NK-92 treated with Interleukin-12 subunit alpha and Interleukin-12 subunit beta, amount 100 ng/mL, for 24 hours (cell line): ENCODE measurements at regions not wholly inside any gene's neighbourhood (a gene's known extent, or its start where the extent isn't known, plus 50 kb on each side); places are given as distances from the start of the nearest gene placed in this dataset.

ENCODE experiments used
- DNase-seq: peaks from one replicate; lab custom pipeline; 2025; lab: John Stamatoyannopoulos, UW

DNA sequence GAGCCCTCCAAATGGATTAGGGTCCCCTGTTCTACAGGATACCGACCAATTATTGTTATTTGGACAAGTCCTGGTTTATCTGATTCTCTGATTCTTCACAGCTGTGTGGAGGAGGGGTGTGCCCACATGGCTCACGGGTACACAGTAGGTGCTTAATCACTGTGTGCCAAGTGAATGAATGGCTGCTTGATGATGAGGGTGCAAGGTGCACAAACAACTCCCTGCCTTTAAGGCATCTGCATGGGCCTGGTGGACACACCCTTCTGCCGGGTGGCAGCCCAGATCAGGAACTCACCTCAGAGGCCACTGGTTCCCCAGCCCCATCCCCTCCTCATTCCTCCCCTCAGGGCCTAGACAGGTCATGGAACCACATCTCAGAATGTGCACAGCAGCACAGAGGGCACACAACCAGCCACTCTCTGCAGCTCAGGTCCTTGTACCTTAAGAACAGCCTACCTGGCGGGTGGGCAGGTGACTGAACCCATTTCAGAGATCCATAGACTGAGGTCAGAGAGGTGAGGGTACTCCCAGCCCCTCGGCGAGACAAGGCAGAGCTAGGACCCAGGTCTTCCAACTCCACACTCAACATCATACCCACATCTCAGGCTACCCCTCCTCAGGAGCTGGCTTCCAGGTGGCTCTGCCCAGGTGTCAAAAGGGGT is 50.3 kb downstream of the SHANK2 start:
- DNase-seq, result no peak

GRCh38 chr11:71201231-71201630 is 51.1 kb downstream of the SHANK2 start:
- DNase-seq, result no peak

- DNase-seq, result no peak
Observed at GRCh38 chr11:71200761-71201160, 51.6 kb downstream of the SHANK2 start.

DNA sequence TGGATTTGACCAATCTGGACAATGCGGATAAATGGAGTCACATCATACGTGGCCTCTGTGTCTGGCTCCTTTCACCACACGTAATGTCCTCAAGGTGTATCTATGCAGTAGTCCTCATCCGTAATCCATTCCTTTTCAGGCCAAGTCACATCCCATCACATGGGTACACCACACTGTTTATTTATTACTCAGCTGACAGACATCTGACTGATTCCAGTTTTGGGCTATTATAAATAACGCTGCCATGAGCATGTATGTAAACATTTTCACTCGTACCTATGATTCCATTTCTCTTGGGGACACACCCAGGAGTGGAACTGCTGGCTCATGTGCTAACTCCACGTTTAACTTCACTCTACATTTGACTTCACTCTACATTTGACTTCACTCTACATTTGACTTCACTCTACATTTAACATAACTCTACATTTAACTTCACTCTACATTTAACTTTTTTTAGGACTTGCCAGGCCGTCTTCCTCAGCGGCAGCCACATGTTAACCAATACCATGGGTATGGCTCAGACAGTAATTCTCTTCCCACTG is 52.1 kb downstream of the SHANK2 start:
- no peak for DNase-seq

DNA sequence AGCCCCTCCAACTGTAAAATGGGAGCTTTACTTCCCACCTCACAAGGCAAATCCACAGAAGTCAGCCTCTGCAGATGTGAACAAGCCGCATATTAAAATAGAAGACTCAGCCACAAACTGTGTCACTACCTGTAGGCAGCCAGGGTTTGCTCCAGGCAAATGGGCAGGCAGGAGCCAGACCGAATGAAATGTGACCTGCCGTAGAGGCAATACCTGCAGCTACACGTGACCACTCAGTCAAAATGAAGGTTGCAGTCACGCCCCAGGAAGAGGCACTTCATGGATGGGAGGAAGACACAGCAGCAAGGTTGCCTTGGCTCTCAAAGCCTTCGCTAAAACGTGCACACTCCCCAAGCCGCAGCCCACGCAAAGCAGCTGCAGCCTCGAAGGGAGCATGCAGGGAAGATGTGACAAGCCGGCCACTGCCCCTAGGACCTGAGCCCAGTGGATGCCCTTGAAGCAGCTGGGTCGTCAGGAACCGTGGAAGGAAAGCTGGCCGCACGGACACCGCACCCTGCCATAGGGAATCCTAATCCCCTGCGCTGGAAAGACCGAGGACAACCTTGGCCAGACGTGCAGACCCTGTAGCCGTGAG is 53.1 kb downstream of the SHANK2 start:
- DNase-seq, result no peak

DNA sequence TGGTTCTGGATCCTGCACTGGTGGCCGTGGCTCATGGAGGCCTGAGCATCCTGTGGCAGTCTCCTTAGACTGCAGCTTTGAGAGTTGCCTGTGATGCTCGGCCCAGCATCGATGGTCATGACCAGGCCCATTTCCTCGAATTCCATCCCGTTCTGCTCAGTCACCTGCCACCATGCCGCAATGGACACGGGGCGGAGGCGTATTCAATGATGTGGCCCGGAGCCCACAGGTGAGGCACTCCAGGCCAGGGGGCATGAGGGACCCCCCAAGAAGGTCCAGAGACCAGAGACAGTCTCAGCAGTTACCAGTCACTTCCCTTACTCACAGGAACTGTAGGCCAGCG is 53.6 kb downstream of the SHANK2 start:
- DNase-seq, result no peak

DNA sequence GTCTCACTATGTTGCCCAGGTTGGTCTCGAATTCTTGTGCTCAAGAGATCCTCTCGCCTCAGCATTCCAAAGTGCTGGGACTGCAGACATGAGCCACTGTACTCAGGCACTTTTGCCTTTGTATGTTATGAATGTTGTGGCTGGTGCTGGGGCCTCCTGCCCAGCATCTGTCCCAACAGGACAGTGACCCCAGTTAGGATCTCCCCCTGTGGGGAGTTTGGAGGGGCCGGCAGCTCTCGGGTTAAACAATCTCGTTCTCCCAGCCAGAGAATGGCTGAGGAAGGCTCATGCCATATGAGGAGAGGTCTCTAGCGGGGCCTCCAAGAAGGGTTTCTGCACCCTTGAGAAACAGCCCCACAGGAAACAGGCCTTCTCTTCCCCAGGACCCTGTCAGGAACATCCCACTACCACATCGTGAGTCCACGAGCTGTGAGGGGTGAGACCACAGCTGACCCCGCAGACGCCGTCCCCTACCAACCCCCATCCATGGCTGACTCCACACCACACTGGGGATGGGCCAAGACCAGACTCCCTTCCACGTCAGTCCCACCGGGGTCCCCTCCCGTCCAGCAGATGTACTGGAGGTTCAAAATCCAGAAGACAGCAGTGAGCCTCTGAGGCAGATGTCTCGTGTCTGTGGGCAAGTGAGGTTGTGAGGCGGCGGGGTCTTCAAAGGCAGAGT is 54.1 kb downstream of the SHANK2 start:
- DNase-seq, result no peak

DNA sequence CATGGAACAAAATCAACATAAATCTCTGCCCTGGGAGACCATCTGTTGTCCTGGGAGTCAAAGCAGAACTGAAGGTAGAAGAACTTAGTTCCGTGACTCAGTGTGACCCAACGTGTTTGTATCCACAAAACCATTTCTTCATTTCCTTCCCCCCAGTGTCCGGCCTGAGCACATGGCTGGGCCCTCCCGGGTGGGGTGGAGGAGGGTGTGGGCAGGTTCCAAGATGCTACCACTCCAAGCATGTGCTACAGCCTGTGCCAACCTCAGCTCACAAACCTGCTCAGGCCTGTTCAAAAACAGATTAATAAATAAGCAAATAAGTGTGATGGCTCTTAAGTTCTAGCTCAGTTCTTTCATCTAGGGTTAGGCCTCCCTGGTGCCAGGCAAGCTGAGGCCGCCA is 55.3 kb downstream of the SHANK2 start:
- DNase-seq, result no peak

DNA sequence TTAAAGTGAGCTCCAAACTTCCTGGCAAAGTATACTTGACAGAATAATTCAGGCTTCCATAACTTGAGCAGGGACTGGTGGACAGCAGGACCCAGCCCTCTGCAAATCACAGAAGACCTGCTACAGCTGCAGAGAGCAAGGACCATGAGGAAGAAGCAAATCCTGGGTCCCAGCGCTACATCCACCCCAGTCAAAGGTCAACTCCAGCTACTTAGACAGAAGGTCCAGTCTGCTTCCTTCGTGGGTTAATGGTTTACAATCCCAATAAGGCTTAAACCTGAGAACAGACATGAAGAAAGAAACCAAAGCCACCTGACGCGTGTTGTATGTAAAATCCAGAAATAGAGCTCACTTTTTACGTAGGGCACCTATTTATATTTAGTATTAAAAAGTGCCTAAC is 57.7 kb downstream of the SHANK2 start:
- no peak for DNase-seq

- DNase-seq, result no peak
Observed at GRCh38 chr11:71193431-71193830, 58.9 kb downstream of the SHANK2 start.

- no peak for DNase-seq
Observed at GRCh38 chr11:71192629-71193028, 59.7 kb downstream of the SHANK2 start.

- DNase-seq, result no peak
Observed at GRCh38 chr11:71191201-71191600, 61.2 kb downstream of the SHANK2 start.

DNA sequence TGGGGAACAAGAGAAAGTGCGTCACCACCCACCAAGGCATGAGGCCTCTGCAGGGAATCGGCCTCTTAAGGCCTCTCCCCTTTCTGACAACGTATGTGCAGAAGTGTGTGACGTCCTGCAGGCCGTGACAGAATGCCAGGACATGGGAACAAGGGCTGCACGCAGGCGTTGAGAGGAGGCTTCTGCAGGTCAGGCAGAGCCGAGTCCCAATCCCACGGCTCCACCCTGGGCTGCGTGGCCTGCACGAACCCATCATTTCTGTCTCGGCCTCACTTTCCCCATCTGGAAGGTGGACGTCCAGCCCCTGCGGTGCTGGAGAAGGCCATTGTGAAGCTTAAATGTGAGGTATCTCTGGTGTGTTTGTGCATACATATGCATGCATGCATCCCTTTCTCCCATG is 61.8 kb downstream of the SHANK2 start:
- no peak for DNase-seq

DNA sequence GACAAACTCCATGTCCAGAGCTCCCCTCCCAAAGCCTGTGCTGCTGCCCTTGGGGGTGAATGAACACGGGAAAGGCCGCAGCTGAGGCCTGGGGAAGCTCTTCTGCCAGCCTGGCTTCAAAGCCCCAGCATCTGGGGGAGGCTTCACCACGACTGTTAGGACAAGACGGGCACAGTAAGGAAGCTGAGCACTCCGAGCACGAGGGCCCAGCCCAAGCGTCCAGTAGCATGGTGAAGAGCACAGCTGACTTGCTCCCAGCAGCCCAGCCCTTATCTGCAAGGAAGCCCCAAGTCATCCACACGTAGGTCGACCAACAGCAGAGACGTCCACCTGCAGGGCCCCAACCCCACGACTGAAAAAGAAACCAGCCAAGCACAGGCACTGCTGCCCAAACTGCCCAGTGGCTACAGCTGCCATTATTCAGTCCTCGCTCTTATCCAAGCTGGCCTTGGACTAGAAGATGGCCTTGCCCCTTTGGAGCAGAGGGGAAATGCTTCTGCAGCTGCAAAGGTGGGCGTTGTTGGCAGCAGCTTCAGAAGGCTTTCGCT is 62.5 kb downstream of the SHANK2 start:
- DNase-seq, result no peak

DNA sequence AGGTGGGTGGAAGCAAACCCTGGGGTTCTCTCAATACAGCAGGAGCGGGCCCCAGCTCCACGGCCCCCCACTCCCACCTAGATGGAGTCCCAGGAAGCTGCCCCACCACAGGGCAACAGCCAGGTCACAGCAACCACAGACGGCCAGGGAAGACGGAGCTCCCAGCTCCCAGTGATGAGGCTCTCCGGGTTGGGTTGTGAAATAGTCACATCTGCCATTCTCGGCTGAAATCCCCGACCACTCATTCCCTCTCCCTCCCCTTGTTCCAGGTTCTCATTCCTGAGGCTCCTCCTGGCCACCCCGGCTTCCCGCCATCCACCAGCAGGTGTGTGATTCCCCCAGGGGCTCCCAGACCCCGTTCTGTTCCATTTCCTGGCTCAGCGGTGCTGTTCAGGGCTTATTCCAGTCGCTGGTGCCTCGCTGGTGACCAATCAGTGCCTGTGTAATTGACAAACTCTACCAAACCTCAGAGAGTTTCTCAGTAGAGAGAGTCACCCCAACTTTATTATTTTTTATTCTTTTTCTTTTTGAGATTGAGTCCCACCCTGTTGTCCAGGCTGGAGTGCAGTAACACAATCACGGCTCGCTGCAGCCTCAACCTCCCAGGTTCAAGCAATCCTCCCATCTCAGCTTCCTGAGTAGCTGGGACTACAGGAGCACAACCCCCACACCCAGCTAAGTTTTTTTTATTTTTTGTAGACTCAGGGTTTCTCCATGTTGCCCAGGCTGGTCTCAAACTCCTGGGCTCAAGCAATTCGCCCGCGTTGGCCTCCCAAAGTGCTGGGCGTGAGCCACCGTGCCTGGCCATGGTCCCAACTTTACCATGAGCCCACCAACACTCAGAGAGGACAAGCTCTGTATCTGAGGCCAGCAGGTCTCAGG is 63.2 kb downstream of the SHANK2 start:
- DNase-seq, result no peak

GRCh38 chr11:71188073-71188472 is 64.3 kb downstream of the SHANK2 start:
- no peak for DNase-seq

GRCh38 chr11:71186806-71187205 is 65.6 kb downstream of the SHANK2 start:
- DNase-seq, result no peak

DNA sequence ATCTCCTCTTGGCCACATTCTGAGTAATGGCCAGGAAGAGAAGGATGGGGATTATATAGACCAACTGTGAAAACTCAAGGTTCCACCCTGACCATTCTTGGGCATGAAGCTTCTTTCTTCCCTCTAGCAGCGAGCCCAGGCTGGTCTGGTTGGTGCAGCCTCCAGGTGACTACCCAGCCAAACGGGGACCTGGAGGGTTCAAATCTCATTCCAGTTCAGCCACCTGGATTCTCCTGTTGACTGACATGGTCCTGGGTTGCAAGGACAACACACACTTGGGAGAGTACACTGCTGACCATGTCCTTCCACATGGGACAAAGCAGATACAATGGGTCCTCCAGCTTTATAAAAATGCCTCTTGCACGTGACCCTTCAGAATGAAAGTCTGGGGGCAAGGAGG is 67.0 kb downstream of the SHANK2 start:
- DNase-seq, result no peak

DNA sequence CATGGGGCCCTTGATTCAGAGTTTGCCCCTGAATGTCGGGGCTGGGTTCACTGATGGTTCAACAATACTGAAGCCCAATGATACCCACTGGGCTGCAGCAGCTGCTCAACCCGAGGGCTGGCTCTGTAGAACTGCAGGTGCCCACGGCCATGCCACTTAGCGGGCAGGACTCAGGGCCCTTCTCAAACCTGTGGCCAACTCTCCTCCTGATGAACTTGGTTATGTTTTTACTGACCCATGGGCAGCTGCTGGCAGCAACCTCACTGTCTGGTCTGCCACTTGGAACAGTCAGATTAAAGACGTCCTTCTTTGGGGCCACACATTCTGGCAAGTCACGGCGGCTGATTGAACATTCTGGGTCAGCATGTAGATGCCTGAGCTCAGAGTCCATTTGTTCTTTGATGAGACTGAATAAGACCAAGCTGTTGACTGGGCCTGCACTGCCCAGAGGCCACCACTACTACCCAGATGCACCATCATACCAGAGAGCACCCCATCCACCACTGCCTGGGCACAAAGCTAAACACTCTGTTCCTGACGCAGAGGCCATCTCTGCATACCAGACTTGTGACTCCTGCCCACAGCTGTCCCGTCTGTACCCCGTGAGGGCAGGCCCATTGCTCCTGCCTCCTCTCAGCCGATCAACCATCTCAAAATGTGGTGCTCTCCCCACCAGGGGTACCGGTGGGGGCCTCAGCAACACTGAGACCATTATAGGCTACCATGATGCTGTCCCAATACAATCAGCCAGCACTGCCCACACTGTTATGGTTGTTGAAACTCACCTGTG is 67.8 kb downstream of the SHANK2 start:
- DNase-seq, result no peak

GRCh38 chr11:71183878-71184277 is 68.5 kb downstream of the SHANK2 start:
- DNase-seq, result no peak
